HG03342 (cell line): ENCODE measurements at regions not wholly inside any gene's neighbourhood (a gene's known extent, or its start where the extent isn't known, plus 50 kb on each side); places are given as distances from the start of the nearest gene placed in this dataset.
"Not testable (repeated sequence)": the region's sequence is repeated elsewhere in the genome, so short reads cannot be mapped to it uniquely, and the experiment has no call there.

Experiments
- ATAC-seq: cut with Tn5 transposase; IDR thresholded peaks from one replicate; pipeline ENCODE4 v1.9.1; 2021; ENCODE audit warnings: mild to moderate bottlenecking, moderate library complexity; ENCODE audit not compliant: unreplicated experiment

DNA sequence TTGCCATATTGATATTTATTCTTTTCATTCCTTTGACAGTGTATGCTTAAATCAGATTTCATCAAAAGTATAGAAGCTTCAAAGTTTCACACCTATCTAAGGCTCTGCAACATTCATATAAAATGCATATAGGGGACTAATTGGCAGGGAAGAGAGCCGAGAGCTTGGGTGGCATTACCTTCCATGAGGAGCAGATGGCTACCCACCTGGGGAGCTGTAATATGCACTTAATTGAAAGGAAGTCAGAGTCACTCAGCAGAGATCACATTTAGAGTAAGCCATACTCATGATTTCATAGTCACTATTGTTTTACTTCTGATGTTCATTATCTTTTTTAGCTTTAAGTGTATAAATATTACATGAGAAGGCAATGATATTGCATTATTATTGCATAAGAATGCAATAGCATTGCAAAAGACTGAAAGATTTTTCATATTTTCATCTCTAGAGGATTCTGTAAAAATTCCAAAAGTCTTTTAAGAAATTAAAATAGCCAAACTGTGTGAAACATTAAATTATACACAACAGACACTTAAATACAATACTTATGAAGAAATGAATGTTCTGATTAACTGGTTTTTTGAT lies 1305.2 kb downstream of the EPHA7 start:
- no peak for ATAC-seq

- ATAC-seq: no peak
Measured at GRCh38 chr6:92111386-92111785, 1308.0 kb downstream of the EPHA7 start.

DNA sequence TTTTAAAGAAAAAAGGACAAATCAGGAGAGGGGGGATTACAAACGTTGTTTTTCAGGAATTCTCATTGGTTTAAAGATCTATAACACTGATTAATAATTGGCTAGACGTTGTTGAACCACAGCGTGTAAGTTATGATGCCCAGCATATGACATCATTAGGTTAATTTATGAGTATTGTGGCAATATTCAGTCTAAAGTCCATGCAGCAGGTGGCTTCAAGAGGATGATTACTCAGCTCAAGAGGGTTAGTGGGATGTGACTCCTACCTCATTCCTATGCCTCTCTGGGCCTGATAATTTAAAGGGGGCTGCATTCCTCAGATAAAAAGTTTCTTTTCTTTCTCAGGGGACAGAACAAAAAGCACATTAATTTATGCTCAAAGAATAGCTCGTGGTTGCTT lies 1309.0 kb downstream of the EPHA7 start:
- ATAC-seq: no peak

DNA sequence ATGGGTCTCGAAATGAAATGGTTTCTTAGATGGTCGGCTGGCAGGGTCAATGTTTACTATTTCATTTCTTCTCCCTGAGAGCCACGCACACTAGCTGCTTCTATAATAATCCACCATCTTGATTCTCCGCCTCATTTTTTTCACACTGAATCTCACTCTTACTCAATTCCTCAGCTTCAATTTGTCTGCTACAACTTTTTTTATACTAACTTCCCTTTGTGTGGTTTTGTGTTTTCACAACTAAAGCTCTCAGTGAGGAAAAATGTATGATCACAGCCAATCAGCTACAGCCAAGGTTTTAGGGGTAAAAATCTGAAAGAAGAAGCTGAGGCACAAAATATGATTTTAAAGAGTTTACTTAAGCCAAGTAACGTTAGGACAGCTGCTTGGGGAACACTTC lies 1309.4 kb downstream of the EPHA7 start:
- no peak for ATAC-seq

DNA sequence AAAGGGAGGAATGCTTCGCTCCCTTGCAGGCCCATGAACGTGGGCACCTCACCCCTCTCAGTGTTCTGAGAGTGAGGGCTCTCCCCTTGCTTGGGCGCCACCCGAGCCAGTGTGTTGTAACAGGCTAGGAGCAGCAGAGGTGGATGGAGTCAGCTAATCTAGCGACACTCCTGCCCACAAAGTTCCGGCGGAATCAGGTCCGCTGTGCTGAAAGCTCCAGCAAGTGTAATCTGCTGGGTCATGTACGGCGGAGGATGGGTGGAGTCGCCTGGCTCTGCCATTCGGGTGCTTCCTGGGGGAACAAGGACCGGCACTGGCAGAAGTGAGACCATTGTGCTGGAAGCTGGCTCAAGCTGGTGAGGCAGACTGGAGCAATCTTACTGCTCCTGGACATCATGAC lies 1310.1 kb downstream of the EPHA7 start:
- ATAC-seq: no peak

DNA sequence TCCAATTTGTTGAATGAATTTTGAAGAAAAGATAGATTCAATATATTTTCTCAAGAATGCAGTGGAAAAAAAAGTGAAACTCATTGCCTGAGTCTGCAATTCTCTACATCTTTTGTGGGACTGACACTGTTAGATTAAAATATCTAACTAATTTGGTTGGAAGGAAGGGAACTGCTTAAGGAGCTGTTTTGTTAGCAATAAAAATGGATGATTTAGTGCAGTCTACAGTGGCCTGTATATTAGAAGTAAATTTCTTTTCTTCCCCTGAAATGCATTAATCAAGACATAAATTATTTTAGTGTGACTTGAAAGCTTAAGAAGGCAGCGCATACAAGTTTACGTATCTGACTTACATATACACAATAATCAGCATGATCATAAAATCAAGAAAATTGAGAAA lies 1332.6 kb downstream of the EPHA7 start:
- ATAC-seq: no peak

DNA sequence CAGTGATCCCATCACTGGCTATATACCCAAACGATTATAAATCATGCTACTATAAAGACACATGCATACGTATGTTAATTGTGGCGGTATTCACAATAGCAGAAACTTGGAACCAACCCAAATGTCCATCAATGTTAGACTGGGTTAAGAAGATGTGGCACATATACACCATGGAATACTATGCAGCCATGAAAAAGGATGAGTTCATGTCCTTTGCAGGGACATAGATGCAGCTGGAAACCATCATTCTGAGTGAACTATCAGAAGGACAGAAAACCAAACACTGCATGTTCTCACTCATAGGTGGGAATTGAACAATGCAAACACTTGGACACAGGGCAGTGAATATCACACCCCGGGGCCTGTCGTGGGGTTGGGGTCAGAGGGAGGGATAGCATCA lies 1335.4 kb downstream of the EPHA7 start:
- not testable (repeated sequence) for ATAC-seq

DNA sequence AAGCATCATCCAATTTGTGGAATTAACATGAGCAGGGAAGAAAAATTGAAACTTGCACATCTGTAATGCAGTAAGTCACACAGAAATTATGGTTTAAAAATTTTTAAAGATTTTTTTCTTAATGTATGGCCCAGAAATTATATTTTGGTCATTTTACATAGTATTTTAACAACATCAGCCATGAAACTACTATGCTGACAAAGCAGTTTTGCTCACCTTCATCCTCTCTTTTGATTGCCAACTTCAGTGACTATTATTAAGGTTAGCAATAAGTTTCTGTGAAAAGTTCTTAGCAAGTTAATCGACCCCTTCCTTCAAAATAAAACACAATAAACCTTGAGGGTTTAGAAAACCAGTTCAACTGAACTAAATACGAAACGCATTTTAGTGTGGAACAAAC lies 1347.0 kb downstream of the EPHA7 start:
- ATAC-seq: no peak

DNA sequence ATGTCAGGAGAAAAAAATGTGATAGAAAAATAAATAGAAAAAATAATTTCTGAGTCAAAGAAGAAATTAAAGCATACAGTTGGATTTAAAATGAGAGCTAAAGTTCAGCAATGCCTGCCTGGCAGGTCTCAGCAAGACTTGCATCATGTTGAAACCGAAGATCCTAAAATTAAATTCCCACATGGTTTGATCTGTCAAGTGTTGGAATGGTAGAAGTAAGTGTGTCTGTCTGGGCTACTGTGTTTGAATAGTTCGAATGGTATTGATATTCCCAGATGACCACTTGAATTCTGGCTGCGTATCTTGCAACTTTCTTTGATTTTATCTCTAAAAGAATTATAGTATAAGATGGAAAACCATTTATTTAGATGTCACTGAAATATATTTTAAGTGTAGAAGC lies 1349.6 kb downstream of the EPHA7 start:
- ATAC-seq: no peak

- no peak for ATAC-seq
Measured at GRCh38 chr6:92052513-92052912, 1366.8 kb downstream of the EPHA7 start.

DNA sequence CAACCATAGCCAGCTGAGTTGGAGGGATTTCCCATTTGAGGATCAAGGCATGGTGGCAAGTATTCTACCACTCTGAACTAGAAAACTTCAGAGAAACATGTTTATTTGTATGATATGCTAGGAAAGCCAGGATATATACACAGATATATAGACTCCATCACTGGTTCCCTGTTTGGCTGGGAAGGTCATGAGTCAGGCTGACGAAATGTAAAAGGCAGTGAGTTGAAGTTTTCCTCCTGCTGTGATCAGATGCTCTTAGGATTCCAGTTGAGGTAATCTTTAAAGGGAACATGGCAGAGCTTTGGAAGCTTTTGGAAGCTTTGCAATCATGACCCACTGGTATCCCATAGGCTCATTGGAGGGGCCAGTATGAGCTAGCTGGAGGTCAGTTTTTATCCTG lies 1369.1 kb downstream of the EPHA7 start:
- no peak for ATAC-seq

- no peak for ATAC-seq
Measured at GRCh38 chr6:92047860-92048259, 1371.5 kb downstream of the EPHA7 start.

DNA sequence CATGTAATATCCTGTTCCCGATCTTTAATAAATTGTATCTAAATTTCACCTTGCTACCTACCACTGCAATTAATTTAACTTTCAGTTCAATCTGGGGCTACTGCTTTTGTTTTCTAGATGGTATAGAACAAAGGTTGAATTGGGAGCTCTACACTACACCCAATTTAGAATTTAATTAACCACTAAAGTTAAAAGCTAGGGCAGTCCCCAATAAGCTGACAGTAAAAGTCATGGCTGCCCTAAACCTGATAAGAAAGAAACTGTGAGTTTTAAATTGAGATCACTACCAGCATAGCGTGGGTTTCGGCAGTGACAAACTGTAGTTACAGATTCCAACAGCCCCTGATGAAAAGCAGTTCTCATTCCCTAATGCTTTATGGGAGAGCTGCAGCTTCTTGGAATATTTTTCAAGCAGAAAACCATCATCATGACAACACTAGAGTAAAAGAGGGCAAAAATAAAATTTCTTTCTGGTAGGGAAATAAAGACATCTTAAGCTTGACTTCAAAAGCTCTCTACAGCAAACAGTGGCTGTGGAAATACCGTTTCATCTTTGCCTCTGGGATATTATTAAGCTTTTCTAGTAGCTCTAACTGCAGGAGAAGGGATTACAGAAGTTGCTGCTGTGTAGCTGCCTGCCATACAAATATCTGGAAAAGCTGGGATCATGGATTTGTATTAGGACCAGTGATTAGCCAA lies 1372.1 kb downstream of the EPHA7 start:
- ATAC-seq: no peak

DNA sequence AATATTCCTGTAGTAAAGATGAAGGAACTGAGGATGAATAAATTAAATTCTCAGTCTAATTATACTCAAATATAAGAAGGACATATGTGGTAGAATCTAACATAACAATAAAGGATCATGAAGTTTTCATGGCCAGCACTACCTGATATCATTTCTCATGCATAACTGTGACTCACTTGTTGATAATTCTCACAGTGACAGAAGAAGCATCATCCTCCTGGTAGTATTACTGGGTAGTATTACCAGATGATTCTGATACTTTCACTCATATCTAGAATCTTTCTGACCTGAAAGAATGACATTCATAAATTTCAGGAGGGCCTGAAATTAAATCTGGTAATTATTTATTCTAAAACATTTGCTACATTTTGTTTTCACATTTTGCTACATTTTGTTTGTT lies 1375.0 kb downstream of the EPHA7 start:
- ATAC-seq: no peak

- no peak for ATAC-seq
Measured at GRCh38 chr6:92043777-92044176, 1375.6 kb downstream of the EPHA7 start.

GRCh38 chr6:92026878-92027277 lies 1392.5 kb downstream of the EPHA7 start:
- no peak for ATAC-seq

- ATAC-seq: no peak
Measured at GRCh38 chr6:92024881-92025280, 1394.5 kb downstream of the EPHA7 start.

- no peak for ATAC-seq
Measured at GRCh38 chr6:92024110-92024509, 1395.2 kb downstream of the EPHA7 start.

- no peak for ATAC-seq
Measured at GRCh38 chr6:92023410-92023966, 1395.9 kb downstream of the EPHA7 start.

- ATAC-seq: no peak
Measured at GRCh38 chr6:92011681-92012245, 1407.6 kb downstream of the EPHA7 start.

- no peak for ATAC-seq
Measured at GRCh38 chr6:92008757-92009502, 1410.4 kb downstream of the EPHA7 start.

DNA sequence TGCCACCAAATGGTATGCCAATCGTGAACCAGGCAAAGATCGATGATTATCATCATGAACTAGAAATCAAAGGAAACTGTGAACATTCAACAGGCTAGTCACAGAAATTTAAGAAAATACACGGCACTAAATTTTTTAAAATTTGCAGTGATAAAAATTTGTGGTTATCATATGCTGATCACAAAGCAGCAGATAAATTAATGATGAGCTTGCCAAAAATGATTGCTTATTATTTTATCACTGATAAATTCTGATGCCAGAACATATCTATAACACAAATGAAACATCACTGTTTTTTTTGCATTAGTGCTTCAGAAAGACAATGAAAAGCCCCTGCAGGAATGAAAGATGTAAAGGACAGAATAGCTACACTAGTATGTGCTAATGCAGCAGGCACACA lies 1413.2 kb upstream of the MAP3K7 start:
- no peak for ATAC-seq
